ENCODE measurements at regions not wholly inside any gene's neighbourhood (a gene's known extent, or its start where the extent isn't known, plus 50 kb on each side); places are given as distances from the start of the nearest gene placed in this dataset.

- no peak for DNase-seq (ENCODE audit: low read depth in 1 of 2, low spot score in 1 of 2)
- no peak overlapping the region for H3K4me3 ChIP-seq (replicated peaks; ENCODE audit: insufficient read depth, low read length)
- no peaks in the 10 kb centered on the region for H3K27me3 ChIP-seq (ENCODE audit: insufficient read depth, poor library complexity, severe bottlenecking)
- H3K27ac ChIP-seq (replicated peaks), result no peak overlapping the region
- TF ChIP-seq GABPA (IDR thresholded peaks at IDR 0.05; ENCODE audit: low read depth) (no peak), REST (IDR thresholded peaks at IDR 0.05; ENCODE audit: insufficient replicate concordance, low read depth) (no peak), SPI1 (IDR thresholded peaks at IDR 0.05; ENCODE audit: borderline replicate concordance, low read depth) (no peak), CTCF (IDR thresholded peaks at IDR 0.05; ENCODE audit: insufficient read depth, low read length) (no peak), POLR2AphosphoS5 (IDR thresholded peaks at IDR 0.05; ENCODE audit: low read depth) (no peak)
These were observed 152.7 kb downstream of the ADAMTS15 start for GRCh38 chr11:130601141-130601540.

GRCh38 chr11:130601764-130602460 is 153.5 kb downstream of the ADAMTS15 start:
- TF ChIP-seq SPI1 (IDR thresholded peaks at IDR 0.05; ENCODE audit: borderline replicate concordance, low read depth) (no peak), POLR2AphosphoS5 (IDR thresholded peaks at IDR 0.05; ENCODE audit: low read depth) (no peak), CTCF (IDR thresholded peaks at IDR 0.05; ENCODE audit: insufficient read depth, low read length) (no peak), REST (IDR thresholded peaks at IDR 0.05; ENCODE audit: insufficient replicate concordance, low read depth) (no peak), GABPA (IDR thresholded peaks at IDR 0.05; ENCODE audit: low read depth) (no peak)
- no peak overlapping the region for H3K4me3 ChIP-seq (replicated peaks; ENCODE audit: insufficient read depth, low read length)
- no peak for DNase-seq (ENCODE audit: low read depth in 1 of 2, low spot score in 1 of 2)

GRCh38 chr11:130602641-130603334 is 154.3 kb downstream of the ADAMTS15 start:
- Histone ChIP-seq H3K4me3 (replicated peaks; ENCODE audit: insufficient read depth, low read length) (no peak overlapping the region), H3K27me3 (ENCODE audit: insufficient read depth, poor library complexity, severe bottlenecking) (no peaks in the 10 kb centered on the region), H3K27ac (replicated peaks) (no peak overlapping the region)
- TF ChIP-seq GABPA (IDR thresholded peaks at IDR 0.05; ENCODE audit: low read depth) (no peak), POLR2AphosphoS5 (IDR thresholded peaks at IDR 0.05; ENCODE audit: low read depth) (no peak), SPI1 (IDR thresholded peaks at IDR 0.05; ENCODE audit: borderline replicate concordance, low read depth) (no peak), REST (IDR thresholded peaks at IDR 0.05; ENCODE audit: insufficient replicate concordance, low read depth) (no peak)
- no peak for DNase-seq (ENCODE audit: low read depth in 1 of 2, low spot score in 1 of 2)

More at GRCh38 chr11:130601764-130602460, 153.5 kb downstream of the ADAMTS15 start:
- H3K27ac ChIP-seq (replicated peaks), result no peak overlapping the region
- H3K27me3 ChIP-seq (ENCODE audit: insufficient read depth, poor library complexity, severe bottlenecking), result no peaks in the 10 kb centered on the region
